PC-3 (cell line): ENCODE measurements at regions not wholly inside any gene's neighbourhood (a gene's known extent, or its start where the extent isn't known, plus 50 kb on each side); places are given as distances from the start of the nearest gene placed in this dataset.

Experiments used
- ATAC-seq: fragments of 200-7000 bp; cut with Tn5 transposase; 2 replicates; pipeline ENCODE4 v1.9.1; 2020; ENCODE audit warnings: mild to moderate bottlenecking, moderate library complexity
- BruUV-seq: library from RNA; stranded (reverse); fragments of 400-500 nt; replicated peaks from 2 replicates; lab custom pipeline; 2021; lab: Mats Ljungman, UMichigan
- CTCF ChIA-PET: fragments of 300-600 bp; sonication (Branson Sonifier 250); formaldehyde crosslinking; loops from one replicate; lab custom pipeline; 2022; ENCODE audit warnings: antibody characterized with exemption; lab: Charles Lee
- POLR2A ChIA-PET: fragments of 300-600 bp; sonication (Branson Sonifier 250); formaldehyde crosslinking; loops from one replicate; lab custom pipeline; 2022; ENCODE audit warnings: antibody characterized with exemption; ENCODE audit not compliant: unreplicated experiment; lab: Charles Lee
- DNase-seq: peaks from one replicate; pipeline ENCODE4 v3.0.0-alpha.2; 2015
- H2AFZ ChIP-seq: fragments of 300-600 bp; sonication (generic); 2 replicates; pipeline ENCODE4 v1.6.0; 2016; ENCODE audit warnings: antibody characterized with exemption, low read length
- H3F3A ChIP-seq: fragments of 300-600 bp; sonication (generic); one replicate; pipeline ENCODE4 v1.6.0; 2017; ENCODE audit warnings: antibody characterized with exemption, low read length, control low read depth, mild to moderate bottlenecking; ENCODE audit not compliant: unreplicated experiment
- H3K27ac ChIP-seq: fragments of 300-600 bp; sonication (generic); 2 replicates; pipeline ENCODE4 v1.5.1; 2016; ENCODE audit warnings: mild to moderate bottlenecking, low read length
- H3K27me3 ChIP-seq: fragments of 300-600 bp; sonication (generic); 2 replicates; pipeline ENCODE4 v1.6.1; 2016; ENCODE audit warnings: low read length, mixed read lengths
- H3K36me3 ChIP-seq: fragments of 300-600 bp; sonication (generic); 2 replicates; pipeline ENCODE4 v1.6.1; 2016; ENCODE audit warnings: low read depth, mixed run types, low read length, mixed read lengths
- H3K4me1 ChIP-seq: fragments of 300-600 bp; sonication (generic); 2 replicates; pipeline ENCODE4 v1.5.1; 2016; ENCODE audit warnings: low read length; ENCODE audit not compliant: insufficient read depth
- H3K4me2 ChIP-seq: fragments of 300-600 bp; sonication (generic); 2 replicates; pipeline ENCODE4 v1.6.0; 2016; ENCODE audit warnings: low read length
- H3K4me3 ChIP-seq: fragments of 300-600 bp; sonication (generic); 2 replicates; pipeline ENCODE4 v1.5.1; 2016; ENCODE audit warnings: mild to moderate bottlenecking, low read length, mixed read lengths
- H3K79me2 ChIP-seq: fragments of 300-600 bp; sonication (generic); 2 replicates; pipeline ENCODE4 v1.6.1; 2017; ENCODE audit warnings: low read length, mixed read lengths
- H3K9ac ChIP-seq: fragments of 300-600 bp; sonication (generic); 2 replicates; pipeline ENCODE4 v1.6.0; 2016; ENCODE audit warnings: mild to moderate bottlenecking, low read length
- H3K9me2 ChIP-seq: fragments of 300-600 bp; sonication (generic); replicated peaks from 2 replicates; pipeline ENCODE4 v1.6.1; 2016; ENCODE audit warnings: mixed run types, low read length, mixed read lengths
- H3K9me3 ChIP-seq: fragments of 300-600 bp; sonication (generic); 2 replicates; pipeline ENCODE4 v1.6.1; 2016; ENCODE audit warnings: low read length, mixed read lengths
- H4K20me1 ChIP-seq: fragments of 300-600 bp; sonication (generic); 2 replicates; pipeline ENCODE4 v1.6.1; 2016; ENCODE audit warnings: low read length, mixed read lengths
- EZH2 ChIP-seq: fragments of 300-600 bp; sonication (generic); IDR thresholded peaks from one replicate; pipeline ENCODE4 v1.6.1; 2017; ENCODE audit warnings: antibody characterized with exemption, mild to moderate bottlenecking, low read length; ENCODE audit not compliant: unreplicated experiment
- EZH2phosphoT487 ChIP-seq: fragments of 300-600 bp; sonication (generic); IDR thresholded peaks from 2 replicates; pipeline ENCODE4 v1.6.1; 2018; ENCODE audit warnings: mild to moderate bottlenecking, antibody characterized with exemption, low read length, borderline replicate concordance
- intact Hi-C: fragments of 100-400 bp; cut with micrococcal nuclease; formaldehyde crosslinking; loops from 2 replicates; pipeline ENCODE4 v1.9.0; 2023
- TF ChIP-seq, protein P1 (sequence below): fragments of 300-600 bp; sonication (generic); conservative IDR thresholded peaks from 2 replicates; pipeline ENCODE4 v1.5.1; 2017; ENCODE audit warnings: antibody characterized with exemption, low read depth, mild to moderate bottlenecking, low read length

DNA sequence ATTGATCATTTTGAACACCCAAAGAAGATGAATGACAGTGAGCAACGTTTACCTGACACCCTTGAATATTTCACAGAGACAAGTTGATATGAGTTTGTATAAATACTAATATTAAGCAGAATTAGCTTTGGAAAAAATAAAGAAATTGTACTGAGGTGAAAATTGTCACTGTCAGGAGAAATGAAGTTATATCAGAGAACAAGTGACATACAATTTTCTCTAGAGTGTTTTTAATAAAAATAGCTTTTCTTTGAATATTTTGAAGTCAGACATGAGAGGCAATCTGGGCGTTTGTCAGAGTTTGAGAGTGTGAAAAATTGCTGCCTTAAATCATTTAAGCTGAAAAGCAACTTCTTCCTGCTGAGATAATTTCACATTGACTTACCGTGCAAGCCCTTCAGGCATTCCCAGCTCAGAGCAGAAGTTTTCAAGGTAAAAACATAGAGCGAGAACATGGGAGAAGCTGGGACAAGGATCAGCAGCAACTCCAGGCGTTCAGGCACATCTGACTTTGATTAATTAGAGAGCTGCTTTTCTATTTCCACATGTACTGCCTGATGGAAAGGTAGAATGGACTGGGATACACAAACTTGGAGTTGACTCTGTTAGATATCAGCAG is 535.9 kb downstream of the TFEC start:
- Histone ChIP-seq H3K27me3 (peaks cover 9% of the 10 kb centered on the region; the same call in 1 of the 2 replicates), H3K4me2 (no peak overlapping the region), H4K20me1 (no peaks in the 10 kb centered on the region), H3K4me3 (no peak overlapping the region), H2AFZ (no peak overlapping the region), H3K79me2 (no peaks in the 10 kb centered on the region), H3K9me3 (no peaks in the 10 kb centered on the region), H3K27ac (no peak overlapping the region), H3K9me2 (no peaks in the 10 kb centered on the region), H3K4me1 (peaks cover 5% of the 10 kb centered on the region; the same call in 1 of the 2 replicates), H3K36me3 (no peaks in the 10 kb centered on the region), H3F3A (no peaks in the 10 kb centered on the region), H3K9ac (no peak overlapping the region)
- CTCF ChIA-PET: no interaction called here
- no peak for ATAC-seq
- TF ChIP-seq, protein P1, sequence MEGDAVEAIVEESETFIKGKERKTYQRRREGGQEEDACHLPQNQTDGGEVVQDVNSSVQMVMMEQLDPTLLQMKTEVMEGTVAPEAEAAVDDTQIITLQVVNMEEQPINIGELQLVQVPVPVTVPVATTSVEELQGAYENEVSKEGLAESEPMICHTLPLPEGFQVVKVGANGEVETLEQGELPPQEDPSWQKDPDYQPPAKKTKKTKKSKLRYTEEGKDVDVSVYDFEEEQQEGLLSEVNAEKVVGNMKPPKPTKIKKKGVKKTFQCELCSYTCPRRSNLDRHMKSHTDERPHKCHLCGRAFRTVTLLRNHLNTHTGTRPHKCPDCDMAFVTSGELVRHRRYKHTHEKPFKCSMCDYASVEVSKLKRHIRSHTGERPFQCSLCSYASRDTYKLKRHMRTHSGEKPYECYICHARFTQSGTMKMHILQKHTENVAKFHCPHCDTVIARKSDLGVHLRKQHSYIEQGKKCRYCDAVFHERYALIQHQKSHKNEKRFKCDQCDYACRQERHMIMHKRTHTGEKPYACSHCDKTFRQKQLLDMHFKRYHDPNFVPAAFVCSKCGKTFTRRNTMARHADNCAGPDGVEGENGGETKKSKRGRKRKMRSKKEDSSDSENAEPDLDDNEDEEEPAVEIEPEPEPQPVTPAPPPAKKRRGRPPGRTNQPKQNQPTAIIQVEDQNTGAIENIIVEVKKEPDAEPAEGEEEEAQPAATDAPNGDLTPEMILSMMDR: no peak
- TF ChIP-seq EZH2phosphoT487: no peak
- TF ChIP-seq EZH2: no peak
- DNase-seq: no peak
- POLR2A ChIA-PET: no interaction called here
- no TSS peak for BruUV-seq
- intact Hi-C loops: no loop called here

GRCh38 chr7:115493381-115493780 is 537.2 kb downstream of the TFEC start:
- no peak overlapping the region for H3K4me3 ChIP-seq
- ATAC-seq (no peak), DNase-seq (no peak)
- H3K9me2 ChIP-seq: no peaks in the 10 kb centered on the region
- H3K9ac ChIP-seq: no peak overlapping the region
- H3K4me2 ChIP-seq: no peak overlapping the region
- H3K36me3 ChIP-seq: no peaks in the 10 kb centered on the region
- peaks cover 9% of the 10 kb centered on the region; the same call in 1 of the 2 replicates for H3K27me3 ChIP-seq
- 0 out of 2 replicates have a peak, but pooled peaks cover 4% of the 10 kb centered on the region for H3K4me1 ChIP-seq
- BruUV-seq: no TSS peak
- H3K27ac ChIP-seq: no peak overlapping the region
- intact Hi-C loops: no loop called here
- ChIA-PET POLR2A (no interaction called here), CTCF (no interaction called here)
- H2AFZ ChIP-seq: no peak overlapping the region
- no peak for TF ChIP-seq EZH2phosphoT487
- TF ChIP-seq, protein P1: no peak
- TF ChIP-seq EZH2: no peak
- no peaks in the 10 kb centered on the region for H4K20me1 ChIP-seq
- no peaks in the 10 kb centered on the region for H3K9me3 ChIP-seq
- no peaks in the 10 kb centered on the region for H3K79me2 ChIP-seq
- H3F3A ChIP-seq: no peaks in the 10 kb centered on the region

DNA sequence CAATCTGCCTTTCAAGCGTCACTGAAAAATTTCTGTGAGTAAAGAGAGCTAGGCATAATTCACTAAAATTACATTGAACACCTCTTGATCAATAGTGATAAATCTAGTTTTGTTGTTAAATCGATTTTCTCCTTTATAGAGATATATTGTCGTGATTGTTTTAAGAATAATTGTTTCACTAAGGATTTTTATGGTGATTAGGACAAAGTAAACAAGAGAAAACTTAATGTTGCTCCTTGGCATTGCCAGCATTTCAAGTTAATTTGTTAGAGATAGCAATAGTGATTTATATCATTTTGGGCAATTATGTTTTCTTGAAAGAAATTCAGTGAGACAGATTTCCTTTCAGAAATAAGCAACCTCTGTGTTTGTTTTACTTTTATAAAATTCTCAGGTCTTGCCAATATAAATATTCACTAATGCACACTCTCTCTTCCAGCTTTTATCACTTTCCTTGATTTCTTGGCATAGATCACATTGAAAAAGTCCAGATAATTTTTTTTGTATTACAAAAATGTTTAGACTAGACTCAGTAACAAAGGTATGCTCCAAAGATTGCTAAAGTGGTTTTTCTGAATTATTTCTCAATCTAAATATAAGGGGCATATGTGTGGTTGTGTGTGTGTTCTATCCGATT is 538.7 kb downstream of the TFEC start:
- Histone ChIP-seq H3K36me3 (no peaks in the 10 kb centered on the region), H3K9ac (no peak overlapping the region), H3K4me1 (peaks cover 7% of the 10 kb centered on the region; the same call in 1 of the 2 replicates), H3K27me3 (peaks cover 9% of the 10 kb centered on the region; the same call in 1 of the 2 replicates), H3K9me3 (no peaks in the 10 kb centered on the region), H3K4me2 (no peak overlapping the region), H4K20me1 (no peaks in the 10 kb centered on the region), H3K27ac (no peak overlapping the region), H3K4me3 (no peak overlapping the region), H3F3A (no peaks in the 10 kb centered on the region), H3K79me2 (no peaks in the 10 kb centered on the region), H3K9me2 (no peaks in the 10 kb centered on the region), H2AFZ (no peak overlapping the region)
- intact Hi-C loops: loop anchor here (2.0 kb wide), 1 partner anchor 187 kb away; no protein-coding TSS in a partner anchor
- ATAC-seq (peak; percentile 35; the same call in 1 of the 2 replicates), DNase-seq (no peak)
- BruUV-seq: no TSS peak
- POLR2A ChIA-PET: no interaction called here
- CTCF ChIA-PET: no interaction called here
- TF ChIP-seq EZH2phosphoT487 (no peak), EZH2 (no peak)
- TF ChIP-seq, protein P1: no peak
